ENCODE measurements at regions not wholly inside any gene's neighbourhood (a gene's known extent, or its start where the extent isn't known, plus 50 kb on each side); places are given as distances from the start of the nearest gene placed in this dataset.

GRCh38 chr9:78763424-78763823, 466.5 kb downstream of the PSAT1 start:
- POLR2A ChIA-PET = no interaction called here
- no peak overlapping the region for H3K27ac ChIP-seq (ENCODE audit: insufficient read depth, low read depth, low read length)
- dilution Hi-C loops (cut with MboI; ENCODE audit: extremely low pct_ligation_motif_present, low sequenced_read_pairs) = no loop called here
- no peaks in the 10 kb centered on the region for H3K4me1 ChIP-seq (ENCODE audit: control insufficient read depth, extremely low read depth, insufficient read depth, low read length)
- no peaks in the 10 kb centered on the region for H3K79me2 ChIP-seq (ENCODE audit: control insufficient read depth, insufficient read depth, low read length)
- H3K9me1 ChIP-seq (replicated peaks; ENCODE audit: control insufficient read depth, extremely low read depth, insufficient read depth, low read length) = no peaks in the 10 kb centered on the region
- no peaks in the 10 kb centered on the region for H3K9me3 ChIP-seq (replicated peaks; ENCODE audit: control insufficient read depth, insufficient read depth, low read length)
- FAIRE-seq = no peak
- no peak overlapping the region for H3K9ac ChIP-seq (replicated peaks; ENCODE audit: extremely low read depth, insufficient read depth, low read length)
- no TSS peak for BruUV-seq (replicated peaks)
- H3K4me2 ChIP-seq (ENCODE audit: insufficient read depth, low read length) = no peak overlapping the region
- DNase-seq (ENCODE audit: low read depth, low spot score) = no peak
- no peaks in the 10 kb centered on the region for H4K20me1 ChIP-seq (replicated peaks; ENCODE audit: control insufficient read depth, extremely low read depth, insufficient read depth, low read length)
- CTCF ChIA-PET = interaction anchor here (1.5 kb wide), 1 partner anchor 15 kb away, joined by 4 read pairs; no protein-coding TSS in a partner anchor
- TF ChIP-seq, protein P1, sequence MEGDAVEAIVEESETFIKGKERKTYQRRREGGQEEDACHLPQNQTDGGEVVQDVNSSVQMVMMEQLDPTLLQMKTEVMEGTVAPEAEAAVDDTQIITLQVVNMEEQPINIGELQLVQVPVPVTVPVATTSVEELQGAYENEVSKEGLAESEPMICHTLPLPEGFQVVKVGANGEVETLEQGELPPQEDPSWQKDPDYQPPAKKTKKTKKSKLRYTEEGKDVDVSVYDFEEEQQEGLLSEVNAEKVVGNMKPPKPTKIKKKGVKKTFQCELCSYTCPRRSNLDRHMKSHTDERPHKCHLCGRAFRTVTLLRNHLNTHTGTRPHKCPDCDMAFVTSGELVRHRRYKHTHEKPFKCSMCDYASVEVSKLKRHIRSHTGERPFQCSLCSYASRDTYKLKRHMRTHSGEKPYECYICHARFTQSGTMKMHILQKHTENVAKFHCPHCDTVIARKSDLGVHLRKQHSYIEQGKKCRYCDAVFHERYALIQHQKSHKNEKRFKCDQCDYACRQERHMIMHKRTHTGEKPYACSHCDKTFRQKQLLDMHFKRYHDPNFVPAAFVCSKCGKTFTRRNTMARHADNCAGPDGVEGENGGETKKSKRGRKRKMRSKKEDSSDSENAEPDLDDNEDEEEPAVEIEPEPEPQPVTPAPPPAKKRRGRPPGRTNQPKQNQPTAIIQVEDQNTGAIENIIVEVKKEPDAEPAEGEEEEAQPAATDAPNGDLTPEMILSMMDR (IDR thresholded peaks at IDR 0.05; ENCODE audit: extremely low read depth in 1 of 2, insufficient read depth in 1 of 2, low read depth in 1 of 2, low read length in 2 of 2) = no peak
- TF ChIP-seq FOS (IDR thresholded peaks at IDR 0.05; ENCODE audit: borderline replicate concordance, insufficient read depth, low read length) = no peak
- no peak for TF ChIP-seq GATA2 (IDR thresholded peaks at IDR 0.05; ENCODE audit: insufficient read depth, insufficient read length, low read depth, low read length)
- TF ChIP-seq POLR2A (IDR thresholded peaks at IDR 0.05; ENCODE audit: low read depth, low read length) = no peak
- no peak overlapping the region for H3K4me3 ChIP-seq (replicated peaks in 1 of 3; ENCODE audit: insufficient read depth in 1 of 3, low read depth in 1 of 3, low read length in 3 of 3)
- no peak overlapping the region for H2AFZ ChIP-seq (ENCODE audit: low read depth, low read length)
- intact Hi-C loops (cut with micrococcal nuclease) = no loop called here
- H3K36me3 ChIP-seq (ENCODE audit: control insufficient read depth in 2 of 2, extremely low read depth in 1 of 2, insufficient read depth in 2 of 2, low read length in 2 of 2) = no peaks in the 10 kb centered on the region
- no peaks in the 10 kb centered on the region for H3K27me3 ChIP-seq (ENCODE audit: control insufficient read depth in 2 of 2, insufficient read depth in 2 of 2, low read length in 2 of 2)

GRCh38 chr9:78765861-78766260, 468.9 kb downstream of the PSAT1 start:
- TF ChIP-seq, protein P2, sequence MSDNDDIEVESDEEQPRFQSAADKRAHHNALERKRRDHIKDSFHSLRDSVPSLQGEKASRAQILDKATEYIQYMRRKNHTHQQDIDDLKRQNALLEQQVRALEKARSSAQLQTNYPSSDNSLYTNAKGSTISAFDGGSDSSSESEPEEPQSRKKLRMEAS (IDR thresholded peaks at IDR 0.05; ENCODE audit: insufficient read depth, insufficient read length) = no peak
- TF ChIP-seq MYC (IDR thresholded peaks at IDR 0.05; ENCODE audit: low read depth, low read length) = no peak
- TF ChIP-seq, protein P1 (IDR thresholded peaks at IDR 0.05; ENCODE audit: extremely low read depth in 1 of 2, insufficient read depth in 1 of 2, low read depth in 1 of 2, low read length in 2 of 2) = no peak
- TF ChIP-seq POLR2AphosphoS5 (IDR thresholded peaks at IDR 0.05; ENCODE audit: insufficient read depth, low read depth, low read length) = no peak
- no peak for TF ChIP-seq FOS (IDR thresholded peaks at IDR 0.05; ENCODE audit: borderline replicate concordance, insufficient read depth, low read length)
- TF ChIP-seq EZH2 (IDR thresholded peaks at IDR 0.05; ENCODE audit: borderline replicate concordance, low read depth, low read length, severe bottlenecking) = no peak
- TF ChIP-seq GATA2 (IDR thresholded peaks at IDR 0.05; ENCODE audit: insufficient read depth, insufficient read length, low read depth, low read length) = no peak
- no peak for TF ChIP-seq JUN (IDR thresholded peaks at IDR 0.05; ENCODE audit: borderline replicate concordance, insufficient read depth, insufficient read length, low read depth)
- no peak for TF ChIP-seq POLR2A (IDR thresholded peaks at IDR 0.05; ENCODE audit: low read depth, low read length)
- no peak for FAIRE-seq
- intact Hi-C loops (cut with micrococcal nuclease) = no loop called here
- H3K4me3 ChIP-seq (replicated peaks in 1 of 3; ENCODE audit: insufficient read depth in 1 of 3, low read depth in 1 of 3, low read length in 3 of 3) = no peak overlapping the region
- no peak overlapping the region for H3K9ac ChIP-seq (replicated peaks; ENCODE audit: extremely low read depth, insufficient read depth, low read length)
- H4K20me1 ChIP-seq (replicated peaks; ENCODE audit: control insufficient read depth, extremely low read depth, insufficient read depth, low read length) = no peaks in the 10 kb centered on the region
- H3K79me2 ChIP-seq (ENCODE audit: control insufficient read depth, insufficient read depth, low read length) = no peaks in the 10 kb centered on the region
- H3K27ac ChIP-seq (ENCODE audit: insufficient read depth, low read depth, low read length) = no peak overlapping the region
- no peak for DNase-seq (ENCODE audit: low read depth, low spot score)
- BruUV-seq (replicated peaks) = no TSS peak
- no peaks in the 10 kb centered on the region for H3K9me1 ChIP-seq (replicated peaks; ENCODE audit: control insufficient read depth, extremely low read depth, insufficient read depth, low read length)
- POLR2A ChIA-PET = no interaction called here
- no peaks in the 10 kb centered on the region for H3K36me3 ChIP-seq (ENCODE audit: control insufficient read depth in 2 of 2, extremely low read depth in 1 of 2, insufficient read depth in 2 of 2, low read length in 2 of 2)
- dilution Hi-C loops (cut with MboI; ENCODE audit: extremely low pct_ligation_motif_present, low sequenced_read_pairs) = no loop called here
- H3K9me3 ChIP-seq (replicated peaks; ENCODE audit: control insufficient read depth, insufficient read depth, low read length) = no peaks in the 10 kb centered on the region
- H3K4me2 ChIP-seq (ENCODE audit: insufficient read depth, low read length) = no peak overlapping the region
- H3K4me1 ChIP-seq (ENCODE audit: control insufficient read depth, extremely low read depth, insufficient read depth, low read length) = no peaks in the 10 kb centered on the region
- CTCF ChIA-PET = no interaction called here
- no peaks in the 10 kb centered on the region for H3K27me3 ChIP-seq (ENCODE audit: control insufficient read depth in 2 of 2, insufficient read depth in 2 of 2, low read length in 2 of 2)
- no peak overlapping the region for H2AFZ ChIP-seq (ENCODE audit: low read depth, low read length)
